Hematopoietic multipotent progenitor cell treated with erythropoietin and hydrocortisone succinate and interleukin-3 and kit ligand, for 8 days (in vitro differentiated cells): ENCODE measurements at regions not wholly inside any gene's neighbourhood (a gene's known extent, or its start where the extent isn't known, plus 50 kb on each side); places are given as distances from the start of the nearest gene placed in this dataset.
"Not testable (repeated sequence)": the region's sequence is repeated elsewhere in the genome, so short reads cannot be mapped to it uniquely, and the experiment has no call there.

Experiments
- DNase-seq: peaks from one replicate; pipeline ENCODE4 v3.0.0-alpha.2; 2015

DNA sequence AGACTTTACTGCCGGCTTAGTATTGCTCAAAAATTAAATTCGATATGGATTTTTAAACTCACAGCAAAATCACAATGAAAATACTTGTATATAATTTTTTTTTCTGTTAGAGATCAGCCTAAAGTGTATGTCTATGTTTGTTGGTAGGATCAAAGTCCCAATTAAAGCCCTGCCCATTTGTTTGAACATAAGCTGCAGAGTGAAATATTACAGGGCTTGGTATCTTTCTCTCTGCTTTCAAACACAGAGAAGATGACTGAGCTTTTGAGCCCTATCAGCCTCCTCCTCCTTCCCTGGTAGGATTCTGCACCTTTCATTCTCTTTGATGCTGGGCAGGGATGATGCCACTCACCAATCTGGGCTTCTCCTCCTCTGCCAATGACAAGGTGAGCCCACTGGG is 345.4 kb downstream of the PPP1R2C start:
- no peak for DNase-seq

DNA sequence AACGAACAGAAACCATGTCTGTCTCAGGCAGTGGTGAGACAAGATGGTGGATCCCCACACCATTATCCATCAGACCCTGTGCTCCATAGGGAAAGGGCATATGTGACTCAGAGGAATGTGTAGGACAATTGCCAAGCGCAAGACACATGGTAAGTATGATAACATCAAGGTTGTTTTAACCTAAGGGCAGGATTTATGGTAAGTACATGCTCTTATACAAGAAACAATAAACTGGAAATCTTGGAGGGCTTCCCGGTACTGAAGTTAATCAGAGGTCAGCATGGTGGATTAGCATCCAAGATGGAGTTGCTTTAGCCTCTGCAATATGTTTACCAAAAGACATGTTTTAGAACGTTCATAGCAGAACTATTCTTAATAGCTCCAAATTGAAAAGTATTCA is 355.0 kb downstream of the PPP1R2C start:
- no peak for DNase-seq

DNA sequence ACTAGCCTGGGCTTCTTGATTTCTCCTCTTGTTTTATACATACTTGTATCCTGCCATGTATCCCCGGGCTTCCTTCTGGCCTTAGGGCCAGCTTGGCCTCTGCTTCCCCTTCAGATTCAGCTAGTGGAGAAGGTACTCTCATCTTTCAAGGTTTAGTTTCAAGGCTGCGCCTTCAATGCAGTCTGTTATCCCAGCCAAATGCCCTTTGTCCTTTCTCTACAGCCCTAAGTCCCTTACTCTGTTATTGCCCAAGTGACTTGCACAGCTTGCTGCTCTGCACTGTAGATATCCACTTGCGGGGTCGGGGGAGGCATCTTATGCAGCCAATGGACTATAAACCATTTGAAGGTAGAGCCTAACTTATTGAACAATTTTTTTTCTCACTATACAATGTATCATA is 357.5 kb downstream of the PPP1R2C start:
- no peak for DNase-seq

DNA sequence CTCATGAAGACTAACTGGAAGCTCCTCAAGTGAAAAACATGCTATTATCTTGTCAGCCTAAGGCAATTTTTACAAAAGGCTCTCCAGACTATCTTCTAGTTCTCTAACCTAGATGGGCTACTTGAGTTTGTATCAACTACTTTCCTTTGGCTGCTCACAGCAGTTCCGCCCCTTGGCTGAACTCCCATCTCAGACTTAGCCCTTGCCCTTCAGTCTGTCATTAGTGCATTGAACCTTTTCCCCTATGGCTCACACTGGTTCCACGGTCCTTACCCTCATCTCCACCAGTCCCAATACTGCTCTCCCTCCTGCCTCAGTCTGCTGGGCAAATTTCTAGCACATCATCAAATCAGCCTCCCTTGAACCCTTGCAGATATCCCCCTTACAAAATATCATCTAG is 362.3 kb downstream of the PPP1R2C start:
- no peak for DNase-seq

DNA sequence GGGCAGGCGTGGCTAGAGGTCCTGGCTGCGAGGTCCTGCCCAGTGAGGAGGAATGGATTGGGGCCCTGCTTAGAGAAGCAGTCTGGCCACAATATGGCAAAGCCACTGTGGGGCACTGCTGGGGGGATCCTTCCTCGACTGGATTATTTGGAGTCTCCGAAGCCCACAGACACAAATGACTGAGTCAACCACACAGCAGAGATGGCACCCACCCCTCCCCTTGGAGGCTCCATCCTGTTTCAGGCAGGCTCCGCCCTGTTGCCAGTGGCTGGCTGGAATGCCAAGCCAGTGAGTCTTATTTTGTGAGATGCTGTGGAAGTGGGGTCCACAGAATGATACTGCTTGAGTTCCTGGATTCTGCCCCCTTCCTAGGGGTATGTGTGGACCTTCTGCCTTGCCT is 363.9 kb downstream of the PPP1R2C start:
- no peak for DNase-seq

DNA sequence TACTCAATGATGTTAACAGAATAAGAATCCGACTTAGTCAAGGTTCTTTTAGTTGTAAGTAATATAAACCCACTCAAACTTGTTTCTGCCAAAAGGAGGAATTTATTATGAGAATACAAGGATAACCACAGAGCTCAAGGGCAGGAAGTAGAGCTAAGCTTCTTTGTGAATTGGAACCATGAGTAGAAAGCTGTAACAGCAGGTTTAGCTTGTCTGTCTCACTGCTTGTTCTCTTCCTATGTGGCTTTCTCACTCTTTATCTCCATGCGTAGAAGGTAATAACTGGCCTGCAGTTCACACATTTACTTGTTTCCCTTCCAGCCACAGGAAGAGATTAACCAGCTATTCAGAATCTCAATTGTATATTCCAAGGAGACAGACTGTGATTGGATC is 378.3 kb downstream of the PPP1R2C start:
- no peak for DNase-seq

DNA sequence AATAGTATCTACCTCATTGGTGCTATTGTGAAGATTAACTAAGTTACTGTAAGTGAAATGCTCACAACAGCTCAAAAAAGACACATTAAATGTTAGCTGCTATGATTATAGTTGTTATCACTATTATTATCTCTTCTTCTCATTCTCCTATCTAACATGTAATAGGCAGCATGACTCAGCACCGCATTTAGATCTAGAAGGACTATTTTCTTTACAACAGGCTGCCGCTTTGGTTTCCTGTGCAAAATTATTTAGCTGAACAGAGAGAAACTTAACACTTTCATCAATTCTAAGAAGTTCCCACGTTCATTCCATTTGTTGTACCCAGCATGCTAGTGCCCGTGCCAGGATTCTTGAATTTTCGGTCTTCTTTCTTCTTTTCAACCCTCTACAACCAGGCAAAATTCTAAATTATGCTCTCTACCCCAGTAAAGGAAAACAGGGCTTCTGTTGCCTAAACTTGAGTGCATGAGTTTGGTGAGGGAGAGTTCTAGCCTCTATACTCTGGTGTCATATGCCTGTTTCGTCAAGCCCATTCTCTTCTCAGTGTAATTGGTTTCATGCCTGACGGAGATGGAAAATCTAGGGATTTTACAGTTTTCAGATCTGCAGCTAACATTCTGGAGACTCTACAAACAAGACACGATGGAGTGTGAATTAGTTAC is 378.9 kb downstream of the PPP1R2C start:
- peak; percentile 1 for DNase-seq

DNA sequence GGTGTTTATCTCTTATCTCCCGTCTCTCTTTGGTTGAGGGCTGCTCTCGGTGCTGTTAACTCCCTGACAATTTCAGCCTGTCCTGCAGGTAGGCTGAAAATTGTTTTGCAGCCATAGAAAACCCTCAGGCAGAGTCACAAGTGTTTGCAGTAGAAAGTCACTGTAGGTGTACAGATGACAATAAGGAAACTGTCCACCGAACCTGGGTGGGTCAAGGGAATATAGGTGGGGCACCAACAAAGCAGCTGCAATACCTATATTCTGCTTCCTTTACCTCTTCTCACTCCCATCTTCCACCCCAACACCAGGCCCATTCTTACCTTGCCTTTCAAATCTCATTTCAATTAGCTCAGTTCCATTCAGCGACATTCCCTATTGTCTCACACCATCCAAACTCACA is 381.8 kb downstream of the PPP1R2C start:
- no peak for DNase-seq

DNA sequence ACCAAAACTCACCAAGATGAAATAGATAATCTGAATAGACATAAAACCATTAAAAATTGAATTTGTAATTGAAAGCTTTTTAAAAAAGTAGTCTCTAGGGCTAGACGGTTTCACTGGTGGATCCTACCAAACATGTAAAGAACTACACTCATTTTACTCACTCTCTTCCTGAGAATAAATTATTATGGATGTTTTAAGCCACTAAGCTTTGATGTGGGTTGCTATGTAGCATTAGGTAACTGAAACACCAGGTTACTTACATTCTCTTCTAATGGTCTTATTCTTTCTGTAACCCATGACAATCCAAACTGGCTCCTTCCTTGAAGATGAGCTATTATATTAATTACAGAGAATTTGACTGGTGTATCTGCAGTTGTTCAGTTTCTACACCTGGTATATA is 385.1 kb downstream of the PPP1R2C start:
- no peak for DNase-seq

DNA sequence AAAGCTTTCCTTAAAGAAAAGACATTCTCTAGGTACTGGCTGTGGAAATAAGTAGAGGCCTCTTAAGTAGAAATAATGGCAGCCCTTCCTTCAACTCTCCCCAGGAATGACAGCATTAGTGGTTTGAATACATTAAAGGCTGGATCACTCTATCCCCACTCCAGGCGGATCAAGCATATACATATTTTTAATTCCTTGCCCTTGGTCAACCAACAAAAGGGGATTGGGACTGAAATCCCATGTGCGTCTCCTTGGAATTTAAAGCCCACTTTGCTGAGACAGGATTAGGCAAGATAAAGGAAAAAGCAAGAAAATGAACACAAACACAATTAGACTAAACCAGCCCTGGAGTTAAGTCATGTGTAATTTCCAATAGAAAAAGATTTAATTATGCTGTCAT is 391.3 kb downstream of the PPP1R2C start:
- DNase-seq, result no peak

DNA sequence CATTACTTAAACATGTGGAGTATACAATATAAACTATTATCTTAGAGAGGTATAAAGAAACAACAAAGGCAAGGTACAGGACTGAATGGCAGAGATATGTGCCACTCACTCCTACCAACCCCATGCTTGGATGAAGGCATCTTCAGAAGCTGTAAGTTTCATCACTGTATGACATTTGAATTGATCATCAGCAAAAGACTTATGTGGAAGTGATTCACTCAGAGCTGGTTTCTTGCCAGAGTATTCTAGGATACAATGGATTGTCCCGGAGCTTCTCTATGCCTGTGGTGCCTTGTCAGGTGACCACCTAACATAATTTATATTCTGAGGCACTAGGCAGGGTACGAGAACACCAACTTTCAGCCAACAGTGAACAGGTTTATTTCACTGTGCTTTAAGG is 392.2 kb downstream of the PPP1R2C start:
- DNase-seq, result no peak

DNA sequence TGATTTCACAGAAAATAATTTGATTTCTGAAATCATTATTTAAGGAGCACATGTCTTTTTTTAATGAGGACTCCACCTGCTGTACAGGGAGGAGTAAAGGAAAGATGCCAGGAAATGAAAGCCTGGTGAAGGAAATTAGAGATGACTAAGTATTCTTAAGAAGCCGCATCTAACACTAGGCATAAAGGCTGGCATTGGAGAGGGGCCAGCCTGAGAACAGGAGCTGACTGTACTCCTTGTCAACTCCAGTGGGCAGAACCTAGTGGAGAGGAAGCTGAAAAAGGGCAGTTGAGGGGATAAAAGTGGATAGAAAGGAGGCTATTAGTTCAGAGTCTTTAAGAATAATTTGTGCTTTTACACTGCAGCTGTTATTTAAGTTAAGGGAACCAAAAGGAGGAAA is 393.0 kb downstream of the PPP1R2C start:
- no peak for DNase-seq

DNA sequence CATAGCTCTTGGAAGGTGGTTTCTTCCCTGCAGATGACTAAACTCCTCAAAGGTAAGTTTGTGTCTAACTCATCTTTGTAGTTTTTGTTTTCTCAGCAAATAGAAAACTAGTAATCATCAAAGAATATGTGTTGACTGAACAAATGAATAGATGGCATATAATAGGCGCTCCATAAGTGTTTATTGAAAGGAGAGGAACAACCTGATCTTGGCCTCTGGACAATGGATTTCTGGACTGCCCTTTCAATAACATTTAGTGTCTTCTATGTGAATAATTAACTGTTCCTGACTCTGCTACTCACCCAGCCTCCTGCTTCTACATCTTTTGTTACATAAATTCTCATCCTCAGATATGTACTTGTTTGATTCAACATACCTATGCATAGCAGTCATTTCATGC is 399.1 kb downstream of the PPP1R2C start:
- DNase-seq, result no peak

DNA sequence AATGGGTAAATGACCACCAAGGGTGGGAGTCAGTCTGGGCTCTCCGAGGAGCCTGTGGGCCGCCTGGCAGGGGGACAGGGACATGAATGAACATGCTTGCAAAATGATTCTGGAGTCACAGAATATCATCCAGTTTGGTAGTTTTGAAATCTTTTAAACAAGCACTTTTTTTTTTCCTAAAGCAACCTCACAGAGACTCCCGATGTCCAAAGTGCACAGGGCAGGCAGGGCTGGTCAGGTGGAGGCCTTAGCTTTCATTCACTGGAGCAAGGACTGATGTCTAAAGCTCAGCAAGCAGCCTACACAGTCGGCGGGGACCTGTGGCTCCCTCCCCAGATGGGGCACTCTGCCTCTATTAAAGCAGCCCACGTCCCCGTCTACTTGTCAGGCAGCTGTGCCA is 402.9 kb downstream of the PPP1R2C start:
- DNase-seq, result no peak

DNA sequence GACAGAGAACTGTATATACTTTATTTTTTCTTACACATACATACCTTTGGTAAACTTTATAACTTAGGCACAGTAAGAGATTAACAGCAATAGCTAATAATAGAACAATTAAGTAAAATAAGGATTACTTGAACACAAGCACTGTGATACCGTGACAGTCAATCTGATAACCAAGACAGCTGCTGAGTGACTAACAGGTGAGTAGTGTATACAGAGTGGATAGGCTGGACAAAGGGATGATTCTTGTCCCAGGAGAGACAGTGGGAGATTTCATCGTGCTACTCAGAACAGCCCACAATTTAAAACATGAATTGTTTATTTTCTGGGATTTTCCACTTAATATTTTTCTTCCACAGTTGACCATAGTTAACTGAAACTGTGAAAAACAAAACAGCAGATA is 411.8 kb downstream of the PPP1R2C start:
- no peak for DNase-seq

DNA sequence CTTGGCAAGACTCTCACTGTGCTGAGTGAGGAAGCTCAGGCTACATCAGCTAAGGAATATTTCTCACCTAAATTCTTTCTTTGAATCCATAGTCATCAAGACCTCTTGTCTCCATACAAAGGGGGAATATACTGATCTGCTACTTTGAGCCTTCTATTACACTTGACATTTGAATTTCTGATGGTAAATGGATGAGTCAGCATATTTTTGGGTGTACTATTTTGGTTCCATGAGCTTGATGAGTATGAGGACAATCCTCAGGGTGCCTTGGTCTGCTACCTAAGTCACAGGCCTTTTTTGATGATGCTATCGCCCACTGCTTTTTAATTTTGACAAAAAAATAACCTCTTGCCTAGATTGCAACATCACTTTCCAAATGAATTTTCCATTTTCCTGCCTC is 415.7 kb downstream of the PPP1R2C start:
- DNase-seq, result no peak

DNA sequence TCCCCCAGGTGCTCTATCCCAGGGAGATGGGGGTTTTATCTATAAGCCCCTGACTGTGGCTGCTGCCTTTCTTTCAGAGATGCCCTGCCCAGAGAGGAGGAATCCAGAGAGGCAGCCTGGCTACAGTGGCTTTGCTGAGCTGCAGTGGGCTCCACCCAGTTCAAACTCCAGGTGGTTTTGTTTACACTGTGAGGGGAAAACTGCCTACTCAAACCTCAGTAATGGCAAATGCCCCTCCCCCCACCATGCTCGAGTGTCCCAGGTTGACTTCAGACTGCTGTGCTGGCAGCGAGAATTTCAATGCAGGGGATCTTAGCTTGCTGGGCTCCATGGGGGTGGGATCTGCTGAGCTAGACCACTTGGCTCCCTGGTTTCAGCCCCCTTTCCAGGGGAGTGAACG is 419.6 kb upstream of the CASK start:
- DNase-seq, result not testable (repeated sequence)
